Dedifferentiated amniotic fluid mesenchymal stem cell (primary cell): ENCODE measurements at regions not wholly inside any gene's neighbourhood (a gene's known extent, or its start where the extent isn't known, plus 50 kb on each side); places are given as distances from the start of the nearest gene placed in this dataset.

ENCODE experiments used
- DNase-seq: peaks from one replicate; pipeline ENCODE4 v3.0.0-alpha.2; 2016; ENCODE audit errors: extremely low spot score

DNA sequence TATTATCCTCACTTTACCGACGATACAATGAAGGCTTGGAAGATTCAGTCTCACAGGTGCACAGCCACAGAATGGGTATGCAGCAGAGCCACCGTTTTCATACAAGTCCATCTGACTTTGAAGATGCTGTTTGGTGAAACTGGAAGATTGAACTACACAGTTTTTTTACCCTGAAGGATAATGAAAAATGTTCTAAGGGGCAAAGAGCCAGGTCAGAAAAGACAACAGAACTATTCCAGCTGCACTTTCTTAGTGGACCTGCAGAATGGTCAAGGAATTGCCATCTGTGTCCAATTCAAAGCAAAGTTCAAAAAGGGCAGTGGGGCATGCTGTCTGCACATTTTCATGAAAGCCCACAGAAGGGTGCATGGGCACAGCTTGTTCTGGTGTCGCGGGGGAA lies 127.6 kb upstream of the PDZRN3 start:
- no peak for DNase-seq

DNA sequence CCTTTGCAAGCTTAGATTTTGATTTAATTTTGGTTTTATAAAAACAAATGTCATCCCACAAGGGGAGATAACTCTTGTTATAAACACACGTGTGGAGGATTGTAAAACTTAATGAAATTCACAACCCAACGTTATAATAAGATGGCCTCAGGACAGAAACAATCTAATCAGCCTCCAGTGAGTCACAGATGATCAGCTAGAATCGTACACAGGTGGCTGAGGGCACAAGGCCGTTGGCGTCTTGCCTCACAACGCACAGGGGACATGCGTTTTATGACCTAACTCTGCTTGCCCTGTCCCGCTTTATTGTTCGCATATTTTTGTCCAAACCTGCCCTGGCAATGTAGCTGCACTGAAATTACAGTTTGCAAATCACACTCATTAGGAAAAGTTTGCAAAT lies 121.9 kb upstream of the PDZRN3 start:
- DNase-seq: no peak

DNA sequence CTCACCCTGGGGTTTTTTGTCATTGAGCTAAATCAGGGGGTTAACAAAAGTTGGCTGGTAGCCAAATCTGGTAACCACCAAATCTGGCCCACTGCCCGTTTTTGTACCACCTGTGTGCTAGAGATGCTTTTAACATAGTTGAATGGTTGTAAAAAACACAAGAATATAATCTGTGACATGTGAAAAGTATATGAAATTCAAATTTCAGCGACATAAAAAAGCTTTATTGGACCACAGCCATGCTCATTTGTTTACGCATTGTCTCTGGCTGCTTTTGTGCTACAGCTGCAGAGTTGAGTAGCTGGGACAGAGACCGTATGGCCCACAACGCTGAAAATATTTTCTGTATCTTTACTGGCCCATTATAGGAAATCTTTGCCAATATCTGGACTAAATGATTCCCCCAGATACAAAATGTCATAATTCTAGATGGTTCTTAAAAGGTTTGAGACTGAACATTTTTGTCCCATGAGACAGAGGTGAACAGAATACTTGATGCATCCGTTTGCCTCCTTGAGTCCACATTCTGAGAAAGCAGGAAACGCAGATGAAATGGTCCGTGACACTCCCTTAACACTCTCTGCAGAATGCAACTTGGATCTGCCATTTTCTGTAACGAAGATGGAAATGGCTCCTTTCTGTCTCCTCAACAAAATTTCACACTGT lies 120.9 kb upstream of the PDZRN3 start:
- no peak for DNase-seq

DNA sequence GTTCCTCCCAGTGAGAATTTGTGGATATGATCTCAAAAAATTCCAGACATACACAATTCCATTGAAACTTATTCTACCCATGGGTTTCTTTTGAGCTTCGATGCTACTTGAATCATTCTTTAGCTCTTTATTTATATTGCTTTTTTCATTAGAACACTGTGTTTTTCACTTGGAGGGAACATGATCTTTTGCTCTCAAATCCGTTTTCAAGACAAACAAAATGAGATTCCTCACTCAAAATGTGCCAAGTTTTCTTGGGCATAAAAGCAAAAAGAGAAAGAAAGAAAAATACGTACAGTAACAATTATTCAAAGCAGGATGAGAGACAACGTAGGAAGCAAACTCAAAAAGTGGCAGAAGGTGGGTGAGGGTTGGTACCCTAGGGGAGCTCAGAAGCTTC lies 118.8 kb upstream of the PDZRN3 start:
- DNase-seq: no peak

DNA sequence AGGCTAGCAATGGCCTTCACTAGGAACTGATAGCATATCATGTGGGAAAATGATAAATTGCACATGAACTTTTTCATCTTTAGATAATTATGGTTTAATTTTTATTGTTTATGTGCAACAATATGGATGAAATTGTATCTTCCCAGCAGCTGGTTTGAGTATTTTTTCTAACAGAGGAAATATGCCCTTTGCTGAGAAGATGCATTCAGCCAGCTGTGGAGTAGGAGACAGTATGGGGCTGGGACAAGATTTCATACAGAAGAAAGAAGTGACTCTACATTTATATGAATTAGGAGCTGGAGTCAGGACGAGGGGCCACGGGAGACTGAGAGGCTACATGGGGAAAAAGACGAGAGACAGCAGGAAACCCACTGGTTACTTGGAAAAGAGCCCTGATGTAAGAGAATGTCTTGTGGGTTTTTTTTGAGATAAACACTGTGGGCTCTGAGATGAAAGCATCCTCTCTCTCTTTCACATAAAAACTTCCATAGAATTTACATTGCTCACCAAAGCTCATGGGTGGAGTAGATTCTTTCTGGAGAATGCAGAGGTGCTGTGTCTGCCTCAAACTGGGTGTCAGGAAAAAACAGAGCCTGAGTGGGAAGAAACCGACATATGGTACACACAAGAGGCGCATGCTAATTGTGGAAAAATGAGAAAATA lies 115.2 kb upstream of the PDZRN3 start:
- no peak for DNase-seq

DNA sequence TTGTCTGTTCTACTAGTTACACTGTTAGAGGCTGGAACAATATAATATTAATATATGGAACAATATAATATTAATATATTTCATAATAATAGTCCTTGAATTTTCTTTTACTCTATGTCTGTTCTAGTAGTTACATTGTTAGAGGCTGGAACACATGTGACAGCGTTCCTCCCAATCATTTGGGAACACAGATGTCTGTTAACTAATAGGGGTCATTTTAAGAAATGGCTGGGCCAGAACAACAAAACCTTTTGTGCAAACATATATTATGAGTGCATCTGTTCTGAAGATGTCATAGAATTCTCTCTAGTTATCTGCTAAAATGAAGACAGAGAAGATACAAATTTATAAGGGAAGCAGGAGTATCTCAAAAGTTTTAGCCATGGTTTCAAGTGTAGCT lies 114.0 kb upstream of the PDZRN3 start:
- no peak for DNase-seq

DNA sequence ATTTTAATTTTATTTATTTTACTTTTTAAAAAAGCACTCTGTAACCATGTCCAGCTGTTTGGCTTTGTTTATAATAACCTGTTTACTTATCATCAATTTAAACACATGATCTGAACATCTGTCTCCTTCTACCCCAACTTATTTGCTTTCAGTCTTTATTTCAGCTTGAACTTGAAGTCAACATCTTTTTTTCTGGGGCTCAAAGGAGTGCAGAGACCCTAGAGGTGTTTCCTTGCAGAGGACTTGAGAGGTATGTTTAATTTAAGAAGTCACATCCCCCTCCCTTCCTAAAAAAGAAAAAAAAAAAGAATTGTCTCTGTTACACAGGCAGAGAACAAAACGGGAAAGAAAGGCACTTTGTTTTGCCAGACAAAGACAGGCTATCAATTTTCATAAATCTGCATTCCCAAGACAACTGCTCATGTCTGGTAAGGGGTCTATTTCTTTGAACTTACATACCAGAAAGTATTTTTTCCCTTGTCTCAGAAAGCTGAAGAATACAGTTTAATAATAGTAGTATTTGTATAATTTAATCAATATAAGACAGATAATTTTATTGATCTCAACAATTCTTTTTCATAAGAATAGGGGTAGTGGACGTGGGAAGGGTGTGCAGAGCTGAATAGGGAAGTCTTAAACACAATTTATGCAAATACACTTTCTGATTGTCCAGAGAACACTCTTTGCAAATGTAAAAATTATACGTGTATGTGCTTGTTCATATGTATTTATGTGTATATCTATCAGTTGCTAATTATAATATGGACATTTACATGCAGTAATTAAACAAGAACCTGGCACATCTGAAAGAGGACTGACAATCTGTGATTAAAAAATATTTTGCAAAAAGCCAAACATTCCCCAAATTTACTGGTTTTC lies 109.7 kb upstream of the PDZRN3 start:
- DNase-seq: no peak

DNA sequence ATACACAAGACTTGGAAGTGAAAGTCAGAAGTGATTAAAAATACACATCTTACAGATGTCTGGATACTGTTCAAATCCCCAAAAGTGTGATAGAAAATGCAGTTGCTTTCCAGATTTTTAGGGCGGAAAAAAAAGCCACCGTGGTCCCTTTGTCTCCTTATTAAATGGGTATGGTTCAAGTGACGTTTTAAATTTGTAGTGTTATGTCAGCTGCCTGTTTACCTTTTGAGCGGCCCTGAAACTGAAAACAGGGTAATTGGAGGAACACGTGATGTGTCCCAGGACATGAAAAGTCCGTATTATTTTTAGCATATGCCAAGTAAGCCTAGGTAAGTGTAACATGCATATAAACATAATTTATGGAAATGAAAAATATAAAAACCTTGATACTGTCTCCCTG lies 109.0 kb upstream of the PDZRN3 start:
- DNase-seq: no peak

DNA sequence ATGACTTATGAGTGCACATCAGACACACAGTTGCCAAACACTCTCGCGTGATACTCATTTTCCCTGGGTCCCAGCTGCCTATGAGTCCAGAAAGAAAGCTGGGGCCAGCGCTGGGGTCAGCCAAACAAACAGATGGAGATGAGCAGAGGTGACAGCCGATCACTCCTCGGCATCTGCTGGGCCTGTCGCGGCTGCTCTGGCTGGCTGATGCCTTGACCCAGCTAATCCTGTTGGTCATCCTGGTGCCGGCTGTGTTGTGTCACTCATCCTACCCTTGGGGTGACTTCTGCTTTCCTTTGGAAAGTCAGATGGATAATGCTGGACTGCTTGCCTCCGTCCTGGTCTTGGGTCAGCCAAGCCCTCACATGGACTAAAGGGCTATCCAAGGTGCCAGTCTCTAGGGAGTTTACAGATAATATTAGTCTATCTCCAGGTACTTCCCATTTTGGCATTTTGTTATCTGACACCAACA lies 105.3 kb upstream of the PDZRN3 start:
- no peak for DNase-seq

DNA sequence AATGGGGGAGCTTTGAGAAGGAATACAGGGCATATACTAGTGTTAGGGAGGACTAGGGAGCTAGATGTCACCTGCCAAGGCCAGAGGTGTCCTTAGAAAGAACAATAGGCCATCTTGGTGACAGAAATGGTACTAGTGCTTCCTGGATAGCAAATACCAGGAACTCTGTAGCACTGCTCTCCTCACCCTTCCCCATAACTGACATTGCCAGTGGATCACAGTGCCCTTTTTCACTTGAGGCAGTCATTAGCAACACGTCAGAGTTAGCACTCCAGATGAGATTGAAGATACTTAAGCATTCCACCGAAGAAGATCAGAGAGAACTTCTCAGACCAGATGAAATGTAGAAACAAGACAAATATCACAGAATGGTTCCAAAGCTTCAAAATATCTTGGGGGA lies 103.1 kb upstream of the PDZRN3 start:
- DNase-seq: no peak

DNA sequence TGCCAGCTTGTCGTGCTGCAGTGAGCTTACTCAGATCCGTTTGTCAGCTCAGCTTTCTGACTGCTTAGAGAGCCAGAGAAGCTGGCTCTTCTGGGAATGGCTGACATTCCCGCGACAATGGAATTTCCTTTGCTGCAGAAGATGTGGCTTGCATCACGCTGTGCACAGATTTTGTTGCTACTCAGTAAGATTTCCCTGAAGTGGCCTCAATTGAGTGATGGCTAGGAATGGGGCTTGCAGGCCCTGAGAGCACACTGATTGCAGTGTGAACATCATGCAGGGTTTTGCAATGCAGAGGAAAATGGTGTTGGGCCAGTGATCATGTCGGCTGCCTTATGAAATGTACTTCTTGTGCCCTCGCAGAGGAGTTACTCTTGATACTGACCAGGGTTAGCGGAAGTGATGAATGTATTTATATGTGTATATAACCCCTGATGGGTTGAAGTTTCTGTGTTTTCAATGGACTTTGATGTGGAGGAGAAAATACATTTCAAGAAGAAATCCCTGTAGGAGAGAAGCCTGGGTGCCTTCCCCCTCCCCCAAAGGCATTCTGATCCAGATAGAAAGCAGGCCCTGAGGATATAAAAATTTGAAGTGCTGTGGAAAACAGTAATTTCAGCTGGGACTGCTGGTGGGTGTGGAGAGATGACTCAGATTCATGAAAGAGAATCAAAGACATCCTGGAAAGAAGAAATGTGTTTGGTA lies 102.5 kb upstream of the PDZRN3 start:
- DNase-seq: peak; percentile 88

DNA sequence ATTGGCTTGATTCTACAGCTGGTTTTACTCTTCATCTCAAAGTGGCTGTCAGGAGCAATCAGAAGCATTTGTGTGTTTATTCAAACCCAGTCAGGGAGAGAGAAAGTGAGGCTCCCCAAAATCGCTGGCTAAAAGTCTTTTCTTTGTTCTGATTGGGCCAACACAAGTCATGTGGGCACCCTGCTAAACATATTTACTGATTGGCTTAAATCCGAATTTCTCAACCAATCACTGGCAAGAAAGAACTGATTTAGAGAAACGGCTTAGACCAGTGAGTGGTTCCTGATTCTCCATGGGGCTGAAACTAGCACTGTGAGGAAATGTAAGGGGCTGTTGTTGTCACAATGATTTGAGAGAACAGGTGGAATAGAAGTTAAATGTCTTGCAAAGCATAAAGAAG lies 98.9 kb upstream of the PDZRN3 start:
- DNase-seq: no peak

DNA sequence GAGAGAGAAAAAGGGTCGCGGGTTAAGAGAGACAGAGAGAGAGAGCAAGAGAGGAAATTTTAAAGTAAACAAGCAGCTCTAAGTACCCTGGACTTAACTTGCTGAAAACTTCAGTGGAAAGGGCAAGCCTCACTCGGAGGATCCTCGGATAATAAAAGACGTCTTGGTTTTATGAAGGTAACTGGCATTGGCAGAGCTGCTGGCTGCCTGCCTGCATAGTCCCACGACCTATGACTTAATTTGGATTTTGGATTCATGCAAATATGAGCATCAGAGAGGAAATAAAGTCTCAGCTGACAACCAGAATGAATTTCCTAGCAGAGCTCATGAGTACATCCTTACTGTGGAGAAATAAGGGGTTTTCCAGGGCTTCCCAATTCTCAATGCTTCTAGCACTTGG lies 95.1 kb upstream of the PDZRN3 start:
- DNase-seq: no peak

DNA sequence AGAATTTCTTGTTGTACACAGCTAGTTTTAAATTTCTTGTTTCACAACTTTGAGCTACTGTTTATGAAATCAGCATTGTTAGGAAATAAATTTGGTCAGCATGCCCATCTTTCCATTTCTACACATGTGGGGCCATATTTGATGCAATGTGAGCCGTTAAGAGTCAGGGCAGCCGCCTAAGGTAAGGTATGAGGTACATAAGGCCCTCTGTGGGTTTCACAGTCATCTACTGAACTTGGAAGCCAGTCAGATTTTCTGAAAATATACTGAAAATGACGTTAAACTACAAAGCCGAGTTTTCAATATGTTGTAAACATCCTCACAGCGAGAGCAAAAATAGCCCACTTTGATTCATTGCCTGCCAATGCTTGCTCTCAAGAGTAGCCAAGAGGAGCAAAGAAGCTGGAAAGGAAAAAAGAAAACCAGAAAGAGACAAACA lies 94.7 kb upstream of the PDZRN3 start:
- no peak for DNase-seq

DNA sequence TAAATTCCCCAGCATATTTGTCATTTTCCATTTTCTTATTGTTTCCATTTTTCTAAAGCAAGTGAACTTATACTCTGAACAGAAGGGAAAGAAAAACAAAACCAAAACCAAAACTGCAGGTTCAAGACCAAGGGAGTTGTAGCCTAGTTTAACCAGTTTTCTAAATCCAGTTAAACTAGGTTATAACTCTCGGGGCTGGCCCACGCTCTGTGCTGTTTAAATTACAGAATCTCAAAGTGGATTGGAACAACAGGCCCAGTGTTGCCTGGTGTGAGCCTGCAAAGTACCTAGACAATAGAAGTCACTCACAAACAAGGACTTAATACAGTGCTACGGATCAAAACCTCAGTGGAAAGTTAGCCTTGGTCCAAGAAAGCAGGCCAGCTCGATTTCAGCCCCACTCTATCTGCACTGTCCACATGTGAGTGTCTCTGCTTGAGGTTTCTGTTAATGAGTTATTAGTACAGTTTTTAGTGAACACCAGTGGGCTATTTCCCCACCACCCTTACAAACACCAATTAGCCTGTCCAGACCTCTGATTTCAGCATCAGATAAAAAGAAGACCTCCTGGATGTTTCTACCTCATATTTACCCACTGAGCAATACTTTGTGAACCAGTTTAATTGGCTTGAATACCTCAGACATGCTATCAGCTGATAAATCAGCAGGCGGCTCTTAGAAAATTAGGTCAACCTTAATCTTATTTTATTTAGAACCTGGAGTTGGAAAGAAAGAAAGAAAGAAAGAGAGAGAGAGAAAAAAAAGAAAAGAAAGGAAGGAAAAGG lies 93.8 kb upstream of the PDZRN3 start:
- DNase-seq: no peak

DNA sequence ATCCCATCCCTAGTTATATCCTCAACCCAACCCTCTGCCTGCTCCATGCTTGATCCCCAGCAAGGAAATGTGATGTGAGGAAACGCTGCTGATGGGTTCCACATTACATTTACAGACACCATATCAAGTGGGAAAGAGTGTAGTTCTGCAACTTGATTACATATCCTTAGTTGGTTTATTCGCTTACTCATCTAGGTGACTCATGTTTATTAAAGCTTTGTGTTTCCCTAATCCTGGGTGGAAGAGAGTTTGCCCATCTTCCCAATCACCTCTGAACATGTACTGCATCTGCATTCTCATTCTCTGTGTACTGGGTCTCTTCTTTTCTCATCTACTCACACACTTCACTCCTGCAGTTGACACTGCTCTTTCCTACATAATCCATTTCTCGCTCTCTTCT lies 91.7 kb upstream of the PDZRN3 start:
- no peak for DNase-seq

DNA sequence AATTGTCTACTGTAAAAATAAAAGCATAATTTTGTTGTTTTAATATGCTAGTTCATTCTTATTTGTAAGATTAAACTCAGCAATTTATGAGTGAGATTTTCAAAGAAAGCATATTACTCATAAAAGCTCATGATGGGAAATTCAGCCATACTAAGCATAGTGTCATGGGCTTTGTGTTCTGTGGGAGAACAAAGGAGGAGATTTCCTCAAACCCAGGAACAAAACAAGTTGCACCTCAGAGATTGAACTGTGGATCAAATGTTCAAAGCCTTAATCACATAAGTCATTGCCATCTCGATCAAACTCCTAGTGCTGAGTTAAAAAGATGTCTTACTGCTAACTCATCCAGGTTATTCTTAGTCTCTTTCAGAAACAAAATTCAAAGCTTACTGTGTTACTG lies 85.6 kb upstream of the PDZRN3 start:
- no peak for DNase-seq

DNA sequence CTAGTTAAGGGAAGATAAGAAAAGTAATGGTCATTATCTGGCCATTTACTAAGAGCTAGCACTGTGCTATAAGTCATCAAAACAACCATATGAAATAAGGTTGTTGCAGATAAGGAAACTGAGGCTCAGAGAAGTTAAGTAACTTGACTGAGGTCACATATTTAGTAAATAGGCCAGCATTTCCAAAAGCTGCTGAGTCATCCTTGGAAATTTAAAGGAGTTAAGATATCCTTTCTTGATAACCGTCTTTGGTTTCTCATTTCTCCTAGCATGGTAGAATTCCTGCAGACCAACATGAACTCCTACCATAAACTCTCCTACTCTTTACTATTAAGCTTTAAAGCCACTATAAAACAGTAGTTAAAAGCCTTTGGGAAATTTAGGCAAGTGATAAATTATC lies 85.0 kb upstream of the PDZRN3 start:
- no peak for DNase-seq

DNA sequence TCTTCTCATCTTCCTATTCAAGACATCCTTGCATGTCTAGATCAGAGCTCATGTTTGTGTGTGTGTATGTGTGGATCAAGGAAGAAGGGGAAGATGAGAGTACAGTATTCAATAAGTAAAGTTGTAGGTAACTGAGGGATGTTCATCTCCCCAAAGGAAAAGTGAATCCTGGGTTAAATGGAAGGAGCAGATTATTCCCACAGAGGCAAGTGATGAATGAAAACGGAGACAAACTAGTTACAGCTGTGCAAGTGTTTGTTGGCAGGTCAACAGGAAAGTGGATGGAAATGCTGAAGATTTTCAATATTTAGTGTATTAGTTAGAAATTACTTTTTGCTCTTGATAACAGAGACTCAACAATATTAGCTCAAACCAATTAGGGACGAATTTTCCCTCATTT lies 84.2 kb upstream of the PDZRN3 start:
- DNase-seq: no peak

DNA sequence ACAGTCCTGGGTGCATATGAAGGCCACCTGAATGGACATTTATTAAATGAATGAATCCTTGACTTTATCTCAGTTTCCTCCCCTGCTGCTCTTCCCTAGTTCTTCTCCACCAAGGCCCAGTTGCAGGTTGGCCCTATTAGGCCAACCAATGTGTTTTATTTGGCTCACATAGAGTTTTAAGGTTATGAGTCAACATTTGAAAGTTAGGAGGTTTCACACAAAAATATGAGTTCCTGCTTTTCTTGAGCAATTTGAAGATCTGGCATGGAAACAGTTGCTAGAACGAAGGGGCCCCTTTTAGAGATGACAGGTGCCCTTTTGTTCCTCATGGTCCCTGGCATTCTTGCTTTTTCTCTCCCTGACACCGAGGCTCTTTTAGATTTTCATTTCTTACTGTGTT lies 83.0 kb upstream of the PDZRN3 start:
- DNase-seq: no peak

DNA sequence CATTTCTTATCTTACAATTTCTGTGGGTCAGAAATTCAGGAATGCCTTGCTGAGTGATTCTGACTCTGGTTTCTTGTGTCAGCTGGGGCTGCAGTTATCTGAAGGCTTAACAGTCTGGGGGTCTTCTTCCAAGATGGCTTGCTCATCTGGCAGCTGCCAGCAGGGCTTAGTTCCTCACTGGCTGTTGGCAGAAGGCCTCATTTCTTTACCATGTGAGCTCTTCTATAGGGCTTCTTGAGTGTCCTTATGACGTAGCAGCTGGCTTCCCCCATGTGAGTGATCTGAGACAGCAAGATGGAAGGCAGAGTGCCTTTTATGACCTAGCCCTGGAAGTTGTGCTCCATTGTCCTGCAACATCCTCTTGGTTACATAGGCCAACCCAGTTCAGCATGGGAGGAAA lies 82.0 kb upstream of the PDZRN3 start:
- DNase-seq: no peak
